H1 (cell line): ENCODE measurements at regions not wholly inside any gene's neighbourhood (a gene's known extent, or its start where the extent isn't known, plus 50 kb on each side); places are given as distances from the start of the nearest gene placed in this dataset.
"Not testable (repeated sequence)": the region's sequence is repeated elsewhere in the genome, so short reads cannot be mapped to it uniquely, and the experiment has no call there.

Experiments used
- ATF2 ChIP-seq: IDR thresholded peaks from 2 replicates; pipeline ENCODE4 v1.6.1; 2012; ENCODE audit warnings: low read length, inconsistent platforms
- CBX5 ChIP-seq: fragments of 300-800, 300-1000 bp; sonication (generic); IDR thresholded peaks from 2 replicates; pipeline ENCODE4 v1.7.1; 2016; ENCODE audit warnings: antibody characterized with exemption, low read length, low read depth
- CTCF ChIP-seq, 3 experiments: IDR thresholded peaks; 1 replicate in 2 of 3; 2 replicates in 1 of 3; pipeline versions ENCODE4 v1.5.1 to v1.6.1; 2011; ENCODE audit warnings: low read length in 3 of 3, mild to moderate bottlenecking in 3 of 3, inconsistent platforms in 2 of 3, low read depth in 1 of 3, moderate library complexity in 1 of 3; ENCODE audit not compliant: insufficient read depth in 1 of 3; ENCODE audit errors: control extremely low read depth in 1 of 3
- MAX ChIP-seq: IDR thresholded peaks from 2 replicates; pipeline ENCODE4 v1.6.1; 2012; ENCODE audit warnings: inconsistent platforms
- POLR2A ChIP-seq, 2 experiments: IDR thresholded peaks; 1 replicate in 1 of 2; 2 replicates in 1 of 2; pipeline ENCODE4 v1.6.1; 2011; ENCODE audit warnings: low read depth in 2 of 2, low read length in 2 of 2, mild to moderate bottlenecking in 2 of 2; ENCODE audit errors: control extremely low read depth in 1 of 2
- RAD21 ChIP-seq, 2 experiments: IDR thresholded peaks in 1 of 2; conservative IDR thresholded peaks in 1 of 2; 2 replicates each; pipeline ENCODE4 v1.6.1; 2011; ENCODE audit warnings: low read depth in 2 of 2, low read length in 2 of 2, improper control_type of control experiment in 1 of 2, inconsistent platforms in 1 of 2, mild to moderate bottlenecking in 1 of 2, moderate library complexity in 1 of 2
- RXRA ChIP-seq: IDR thresholded peaks from 2 replicates; pipeline ENCODE4 v1.6.1; 2011; ENCODE audit warnings: low read depth, mild to moderate bottlenecking, low read length, moderate library complexity; ENCODE audit not compliant: insufficient read depth
- TAF1 ChIP-seq: IDR thresholded peaks from 2 replicates; pipeline ENCODE4 v1.6.1; 2011; ENCODE audit warnings: mild to moderate bottlenecking, low read depth, low read length
- TBP ChIP-seq: IDR thresholded peaks from 2 replicates; pipeline ENCODE4 v1.6.1; 2011; ENCODE audit warnings: low read depth, low read length, improper control_type of control experiment
- TCF12 ChIP-seq: IDR thresholded peaks from 2 replicates; pipeline ENCODE4 v1.6.1; 2011; ENCODE audit warnings: low read depth, mild to moderate bottlenecking, low read length
- ZNF274 ChIP-seq: IDR thresholded peaks from 2 replicates; pipeline ENCODE4 v1.7.0; 2012; ENCODE audit warnings: low read length, borderline replicate concordance; ENCODE audit errors: extremely low read depth

- not testable (repeated sequence) for TF ChIP-seq POLR2A (IDR thresholded peaks at IDR 0.05; ENCODE audit: control extremely low read depth in 1 of 2, low read depth in 2 of 2, low read length in 2 of 2); TBP; TCF12; CTCF (IDR thresholded peaks at IDR 0.05; ENCODE audit: control extremely low read depth in 1 of 3, insufficient read depth in 1 of 3, low read depth in 1 of 3, low read length in 3 of 3); RAD21 (IDR thresholded peaks at IDR 0.05 in 1 of 2, conservative IDR thresholded peaks at IDR 0.05 in 1 of 2; ENCODE audit: low read depth in 2 of 2, low read length in 2 of 2); TAF1; ZNF274; MAX; CBX5; RXRA; ATF2
Observed at GRCh38 chr13:52234928-52235327, 75.5 kb upstream of the NEK3 start.
